ENCODE measurements at regions not wholly inside any gene's neighbourhood (a gene's known extent, or its start where the extent isn't known, plus 50 kb on each side); places are given as distances from the start of the nearest gene placed in this dataset.
"Not testable (repeated sequence)": the region's sequence is repeated elsewhere in the genome, so short reads cannot be mapped to it uniquely, and the experiment has no call there.

GRCh38 chr6:51479296-51479695, 608.1 kb downstream of the PKHD1 start:
- no peak overlapping the region for H3K27ac ChIP-seq (ENCODE audit: extremely low read depth, low read depth, low read length)

GRCh38 chr6:51480040-51480439, 607.4 kb downstream of the PKHD1 start:
- Histone ChIP-seq H3K36me3 (ENCODE audit: control insufficient read depth in 2 of 2, insufficient read depth in 1 of 2, low read length in 2 of 2) (no peaks in the 10 kb centered on the region), H3K4me3 (ENCODE audit: low read depth, low read length) (no peak overlapping the region), H3K4me1 (ENCODE audit: control insufficient read depth, insufficient read depth, low read length) (no peaks in the 10 kb centered on the region), H3K9me3 (ENCODE audit: control insufficient read depth, insufficient read depth, low read depth, low read length) (no peaks in the 10 kb centered on the region), H3K27ac (ENCODE audit: extremely low read depth, low read depth, low read length) (no peak overlapping the region)
- no peak for TF ChIP-seq RBAK (tag by site-specific recombination; IDR thresholded peaks at IDR 0.05)
- ChIA-PET CTCF (no interaction called here), POLR2A (no interaction called here)

More at GRCh38 chr6:51479296-51479695, 608.1 kb downstream of the PKHD1 start:
- Histone ChIP-seq H3K4me1 (ENCODE audit: control insufficient read depth, insufficient read depth, low read length) (no peaks in the 10 kb centered on the region), H3K4me3 (ENCODE audit: low read depth, low read length) (no peak overlapping the region), H3K9me3 (ENCODE audit: control insufficient read depth, insufficient read depth, low read depth, low read length) (no peaks in the 10 kb centered on the region), H3K36me3 (ENCODE audit: control insufficient read depth in 2 of 2, insufficient read depth in 1 of 2, low read length in 2 of 2) (no peaks in the 10 kb centered on the region)
- CTCF ChIA-PET = no interaction called here
- TF ChIP-seq PRDM6 (tag by site-specific recombination; IDR thresholded peaks at IDR 0.05) (no peak), ZNF514 (tag by site-specific recombination; IDR thresholded peaks at IDR 0.05) (no peak), ZNF701 (tag by site-specific recombination; IDR thresholded peaks at IDR 0.05) (no peak), HOXC10 (CRISPR knock-in tag; IDR thresholded peaks at IDR 0.05) (no peak), ZNF629 (tag by site-specific recombination; IDR thresholded peaks at IDR 0.05) (no peak), ZXDB (tag by site-specific recombination; IDR thresholded peaks at IDR 0.05) (no peak)
- POLR2A ChIA-PET = no interaction called here

- H3K36me3 ChIP-seq (ENCODE audit: control insufficient read depth in 2 of 2, insufficient read depth in 1 of 2, low read length in 2 of 2); H3K4me3 ChIP-seq (ENCODE audit: low read depth, low read length); CTCF ChIA-PET; H3K27ac ChIP-seq (ENCODE audit: extremely low read depth, low read depth, low read length); H3K4me1 ChIP-seq (ENCODE audit: control insufficient read depth, insufficient read depth, low read length); H3K9me3 ChIP-seq (ENCODE audit: control insufficient read depth, insufficient read depth, low read depth, low read length); POLR2A ChIA-PET: not testable (repeated sequence)
Measured at GRCh38 chr6:51485869-51486268, 601.5 kb downstream of the PKHD1 start.

GRCh38 chr6:51487937-51488336, 599.5 kb downstream of the PKHD1 start:
- Histone ChIP-seq H3K4me3 (ENCODE audit: low read depth, low read length) (no peak overlapping the region), H3K9me3 (ENCODE audit: control insufficient read depth, insufficient read depth, low read depth, low read length) (no peaks in the 10 kb centered on the region), H3K36me3 (ENCODE audit: control insufficient read depth in 2 of 2, insufficient read depth in 1 of 2, low read length in 2 of 2) (no peaks in the 10 kb centered on the region), H3K4me1 (ENCODE audit: control insufficient read depth, insufficient read depth, low read length) (no peaks in the 10 kb centered on the region), H3K27ac (ENCODE audit: extremely low read depth, low read depth, low read length) (no peak overlapping the region)
- TF ChIP-seq ZNF239 (tag by site-specific recombination; IDR thresholded peaks at IDR 0.05) = no peak
- no peak for TF ChIP-seq ZXDB (tag by site-specific recombination; IDR thresholded peaks at IDR 0.05)
- TF ChIP-seq HOXA7 (CRISPR knock-in tag; IDR thresholded peaks at IDR 0.05; ENCODE audit: borderline replicate concordance) = no peak
- TF ChIP-seq ZNF324 (tag by site-specific recombination; IDR thresholded peaks at IDR 0.05) = no peak
- no peak for TF ChIP-seq ZFHX2 (tag by site-specific recombination; conservative IDR thresholded peaks at IDR 0.05)
- no peak for TF ChIP-seq ZNF362 (tag by site-specific recombination; IDR thresholded peaks at IDR 0.05)
- TF ChIP-seq PRDM4 (tag by site-specific recombination; IDR thresholded peaks at IDR 0.05) = no peak
- TF ChIP-seq ZNF501 (tag by site-specific recombination; IDR thresholded peaks at IDR 0.05) = no peak
- no peak for TF ChIP-seq ZNF341 (tag by site-specific recombination; IDR thresholded peaks at IDR 0.05; ENCODE audit: low read depth)
- TF ChIP-seq PRDM1 (tag by site-specific recombination; IDR thresholded peaks at IDR 0.05) = no peak
- TF ChIP-seq EGR2 (tag by site-specific recombination; IDR thresholded peaks at IDR 0.05; ENCODE audit: low read depth) = no peak
- no peak for TF ChIP-seq GLI2 (tag by site-specific recombination; IDR thresholded peaks at IDR 0.05; ENCODE audit: borderline replicate concordance, low read depth)
- TF ChIP-seq ZNF555 (tag by site-specific recombination; conservative IDR thresholded peaks at IDR 0.05) = no peak
- no peak for TF ChIP-seq ZNF23 (tag by site-specific recombination; IDR thresholded peaks at IDR 0.05; ENCODE audit: borderline replicate concordance)
- POLR2A ChIA-PET = no interaction called here
- CTCF ChIA-PET = interaction anchor here (0.7 kb wide), 1 partner anchor 509 kb away, joined by 3 read pairs; no protein-coding TSS in a partner anchor

Measured in HEK293 (cell line).